IMR-90 (cell line): ENCODE measurements at regions not wholly inside any gene's neighbourhood (a gene's known extent, or its start where the extent isn't known, plus 50 kb on each side); places are given as distances from the start of the nearest gene placed in this dataset.

ENCODE experiments used
- ATAC-seq: fragments of 200-7000 bp; cut with Tn5 transposase; 2 replicates; pipeline ENCODE4 v1.9.1; 2020; ENCODE audit warnings: low read depth, mild to moderate bottlenecking, moderate library complexity
- BruUV-seq: library from RNA; stranded (reverse); fragments of 400-500 nt; replicated peaks from 2 replicates; lab custom pipeline; 2021; lab: Mats Ljungman, UMichigan
- CTCF ChIA-PET: fragments of 300-600 bp; formaldehyde crosslinking; extraction: SDS; loops from one replicate; lab custom pipeline; 2021; ENCODE audit warnings: antibody characterized with exemption; lab: Yijun Ruan, JAX
- POLR2A ChIA-PET: fragments of 300-600 bp; sonication (Branson Sonifier 250); formaldehyde crosslinking; loops from one replicate; lab custom pipeline; 2022; ENCODE audit warnings: antibody characterized with exemption; ENCODE audit not compliant: unreplicated experiment; lab: Charles Lee
- DNase-seq: peaks from one replicate; pipeline ENCODE4 v3.0.0; 2013
- H2AFZ ChIP-seq: replicated peaks from 2 replicates; pipeline ENCODE3; 2013; ENCODE audit warnings: low read length, mild to moderate bottlenecking; ENCODE audit not compliant: poor library complexity
- H2AK5ac ChIP-seq: 2 replicates; pipeline ENCODE4 v1.6.1; 2013; ENCODE audit warnings: low read depth, low read length, inconsistent platforms
- H2AK9ac ChIP-seq: replicated peaks from 2 replicates; pipeline ENCODE3; 2013; ENCODE audit warnings: mild to moderate bottlenecking, low read depth, low read length, moderate library complexity; ENCODE audit not compliant: poor library complexity
- H2BK120ac ChIP-seq: 2 replicates; pipeline ENCODE4 v1.6.1; 2013; ENCODE audit warnings: low read depth, low read length, inconsistent platforms
- H2BK15ac ChIP-seq: 3 replicates; pipeline ENCODE4 v1.6.1; 2013; ENCODE audit warnings: low read depth, low read length, inconsistent platforms
- H2BK20ac ChIP-seq: 2 replicates; pipeline ENCODE4 v1.6.1; 2013; ENCODE audit warnings: low read depth, mild to moderate bottlenecking, inconsistent platforms, low read length, moderate library complexity
- H2BK5ac ChIP-seq: 2 replicates; pipeline ENCODE4 v1.6.1; 2013; ENCODE audit warnings: mild to moderate bottlenecking, low read depth, low read length, inconsistent platforms; ENCODE audit not compliant: poor library complexity, severe bottlenecking
- H3K14ac ChIP-seq: replicated peaks from 2 replicates; pipeline ENCODE4 v1.6.1; 2013; ENCODE audit warnings: low read depth, low read length, inconsistent platforms
- H3K18ac ChIP-seq: 2 replicates; pipeline ENCODE4 v1.6.1; 2013; ENCODE audit warnings: low read depth, low read length, control low read depth
- H3K23ac ChIP-seq: 2 replicates; pipeline ENCODE4 v1.6.1; 2013; ENCODE audit warnings: low read depth, low read length, inconsistent platforms
- H3K27ac ChIP-seq: 2 replicates; pipeline ENCODE4 v1.5.1; 2013; ENCODE audit warnings: mild to moderate bottlenecking, control low read depth, low read length; ENCODE audit not compliant: insufficient read depth
- H3K27me3 ChIP-seq: 2 replicates; pipeline ENCODE4 v1.6.1; 2013; ENCODE audit warnings: low read length; ENCODE audit not compliant: control insufficient read depth, insufficient read depth
- H3K36me3 ChIP-seq: 2 replicates; pipeline ENCODE4 v1.6.1; 2013; ENCODE audit warnings: low read length, mixed read lengths; ENCODE audit not compliant: control insufficient read depth, insufficient read depth
- H3K4ac ChIP-seq: 2 replicates; pipeline ENCODE4 v1.6.1; 2013; ENCODE audit warnings: low read depth, low read length, inconsistent platforms
- H3K4me1 ChIP-seq: 2 replicates; pipeline ENCODE4 v1.6.1; 2013; ENCODE audit warnings: low read length, mixed read lengths; ENCODE audit not compliant: control insufficient read depth, insufficient read depth
- H3K4me2 ChIP-seq: 2 replicates; pipeline ENCODE4 v1.6.1; 2013; ENCODE audit warnings: low read depth, mild to moderate bottlenecking, control low read depth, low read length, moderate library complexity
- H3K4me3 ChIP-seq: 2 replicates; pipeline ENCODE4 v1.5.1; 2013; ENCODE audit warnings: low read depth, mild to moderate bottlenecking, control low read depth, low read length, moderate library complexity; ENCODE audit not compliant: insufficient read depth
- H3K56ac ChIP-seq: 2 replicates; pipeline ENCODE4 v1.6.1; 2013; ENCODE audit warnings: low read length, inconsistent platforms; ENCODE audit not compliant: insufficient read depth; ENCODE audit errors: extremely low read depth
- H3K79me1 ChIP-seq, 2 experiments: 2 replicates each; pipeline ENCODE4 v1.6.1; 2013; ENCODE audit warnings: low read length in 2 of 2, inconsistent platforms in 1 of 2, low read depth in 1 of 2
- H3K9ac ChIP-seq: 2 replicates; pipeline ENCODE4 v1.6.1; 2013; ENCODE audit warnings: low read depth, low read length, control low read depth
- H3K9me1 ChIP-seq: 2 replicates; pipeline ENCODE4 v1.6.1; 2013; ENCODE audit warnings: low read length, inconsistent platforms; ENCODE audit not compliant: insufficient read depth
- H3K9me3 ChIP-seq: 2 replicates; pipeline ENCODE4 v1.6.1; 2013; ENCODE audit warnings: low read length; ENCODE audit not compliant: control insufficient read depth, insufficient read depth
- H4K20me1 ChIP-seq: 2 replicates; pipeline ENCODE4 v1.6.1; 2013; ENCODE audit warnings: low read length, inconsistent platforms; ENCODE audit not compliant: insufficient read depth
- H4K5ac ChIP-seq: 2 replicates; pipeline ENCODE4 v1.6.1; 2013; ENCODE audit warnings: mild to moderate bottlenecking, low read depth, low read length, control low read depth
- H4K8ac ChIP-seq, 2 experiments: 2 replicates each; pipeline ENCODE4 v1.6.1; 2013; ENCODE audit warnings: low read depth in 2 of 2, low read length in 2 of 2, control low read depth in 1 of 2, inconsistent platforms in 1 of 2
- H4K91ac ChIP-seq: 2 replicates; pipeline ENCODE4 v1.6.1; 2013; ENCODE audit warnings: low read depth, low read length, inconsistent platforms; ENCODE audit not compliant: insufficient read depth
- BHLHE40 ChIP-seq: fragments of 150-350 bp; IDR thresholded peaks from 2 replicates; pipeline ENCODE4 v1.6.1; 2016; ENCODE audit warnings: mild to moderate bottlenecking, low read depth, low read length
- MAZ ChIP-seq: IDR thresholded peaks from 2 replicates; pipeline ENCODE4 v1.6.1; 2012; ENCODE audit warnings: low read depth, mild to moderate bottlenecking, low read length, improper control_type of control experiment, moderate library complexity, borderline replicate concordance
- NFE2L2 ChIP-seq: fragments of 150-350 bp; IDR thresholded peaks from 2 replicates; pipeline ENCODE4 v1.6.1; 2016; ENCODE audit warnings: low read depth, mild to moderate bottlenecking, low read length
- POLR2A ChIP-seq: IDR thresholded peaks from 2 replicates; pipeline ENCODE4 v1.6.1; 2012; ENCODE audit warnings: mild to moderate bottlenecking, low read depth, low read length
- RCOR1 ChIP-seq: IDR thresholded peaks from 2 replicates; pipeline ENCODE4 v1.6.1; 2012; ENCODE audit warnings: mild to moderate bottlenecking, low read length, improper control_type of control experiment; ENCODE audit not compliant: insufficient replicate concordance
- SMC3 ChIP-seq: fragments of 150-350 bp; IDR thresholded peaks from 2 replicates; pipeline ENCODE4 v1.6.1; 2016; ENCODE audit warnings: low read depth, mild to moderate bottlenecking, antibody characterized with exemption, low read length, moderate library complexity
- USF2 ChIP-seq: fragments of 150-350 bp; IDR thresholded peaks from 2 replicates; pipeline ENCODE4 v1.6.1; 2017; ENCODE audit warnings: mild to moderate bottlenecking, antibody characterized with exemption, low read length, low read depth
- WGBS, 2 experiments: methylation state at CpG; one replicate each; pipeline versions ENCODE4 v1.1.5 to v1.1.7; 2013; ENCODE audit warnings: missing lambda C conversion rate in 2 of 2; ENCODE audit not compliant: insufficient read length in 1 of 2; ENCODE audit errors: extremely low coverage in 2 of 2; 5-methylcytosine and 5-hydroxymethylcytosine counted together
- dilution Hi-C: fragments of 300-500 bp; cut with HindIII; formaldehyde crosslinking; loops from one replicate; pipeline ENCODE4 v1.14.3; 2018; ENCODE audit warnings: low sequenced_read_pairs; ENCODE audit not compliant: unreplicated experiment
- in situ Hi-C: fragments of 300-500 bp; cut with MboI; formaldehyde crosslinking; loops from 3 replicates; pipeline ENCODE4 v1.14.3; 2019; ENCODE audit warnings: low sequenced_read_pairs, inconsistent platforms, mixed read lengths
- intact Hi-C: fragments of 100-400 bp; cut with micrococcal nuclease; formaldehyde crosslinking; loops from 2 replicates; pipeline ENCODE4 v1.10.0; 2022

GRCh38 chr4:66204534-66205247, 534.4 kb upstream of the EPHA5 start:
- in situ Hi-C loops (no loop called here), intact Hi-C loops (no loop called here), dilution Hi-C loops (no loop called here)
- Histone ChIP-seq H3K18ac (no peak overlapping the region), H3K14ac (no peak overlapping the region), H4K5ac (no peak overlapping the region), H3K9me1 (no peaks in the 10 kb centered on the region), H3K4me2 (no peak overlapping the region), H3K4me3 (no peak overlapping the region), H2BK120ac (no peak overlapping the region), H3K4me1 (no peaks in the 10 kb centered on the region), H4K91ac (no peak overlapping the region), H4K8ac (no peak overlapping the region), H2AK5ac (no peak overlapping the region), H4K20me1 (no peaks in the 10 kb centered on the region), H2AK9ac (no peak overlapping the region), H2BK20ac (no peak overlapping the region), H3K9ac (no peak overlapping the region), H3K27ac (no peak overlapping the region), H3K36me3 (no peaks in the 10 kb centered on the region), H3K9me3 (peaks cover 2% of the 10 kb centered on the region; the same call in 1 of the 2 replicates), H3K56ac (no peak overlapping the region), H2BK15ac (no peak overlapping the region), H3K4ac (no peak overlapping the region), H3K27me3 (no peaks in the 10 kb centered on the region), H3K23ac (no peak overlapping the region), H2AFZ (no peak overlapping the region), H2BK5ac (no peak overlapping the region), H3K79me1 (no peaks in the 10 kb centered on the region)
- ChIA-PET POLR2A (no interaction called here), CTCF (no interaction called here)
- DNase-seq (no peak), ATAC-seq (no peak)
- WGBS, 2 experiments: 50% methylated on average over 1 of the region's 3 CpGs; no CpG with 5 or more reads in 1 of the 2 experiments
- TF ChIP-seq SMC3: no peak
- no peak for TF ChIP-seq MAZ
- TF ChIP-seq USF2: no peak
- no peak for TF ChIP-seq NFE2L2
- no peak for TF ChIP-seq POLR2A
- TF ChIP-seq BHLHE40: no peak
- TF ChIP-seq RCOR1: no peak
- no TSS peak for BruUV-seq
